C4-2B (cell line): ENCODE measurements at regions not wholly inside any gene's neighbourhood (a gene's known extent, or its start where the extent isn't known, plus 50 kb on each side); places are given as distances from the start of the nearest gene placed in this dataset.

Experiments used
- CTCF ChIP-seq: fragments of 450-650 bp; conservative IDR thresholded peaks from 2 replicates; pipeline ENCODE4 v1.5.1; 2017; ENCODE audit warnings: mild to moderate bottlenecking
- ZFX ChIP-seq: fragments of 450-650 bp; IDR thresholded peaks from 2 replicates; pipeline ENCODE4 v1.6.1; 2017

- TF ChIP-seq CTCF (no peak), ZFX (no peak)
Observed at GRCh38 chr22:49266561-49267519, 560.8 kb downstream of the BRD1 start.
